RWPE2 (cell line): ENCODE measurements at regions not wholly inside any gene's neighbourhood (a gene's known extent, or its start where the extent isn't known, plus 50 kb on each side); places are given as distances from the start of the nearest gene placed in this dataset.

Experiments
- ATAC-seq: fragments of 200-7000 bp; cut with Tn5 transposase; 3 replicates; pipeline ENCODE4 v1.9.1; 2021; ENCODE audit warnings: low read depth
- DNase-seq: peaks from one replicate; pipeline ENCODE4 v3.0.0-alpha.2; 2020; ENCODE audit warnings: low spot score
- H3K27ac ChIP-seq: fragments of 450-650 bp; 2 replicates; pipeline ENCODE4 v1.5.1; 2017; ENCODE audit warnings: mild to moderate bottlenecking; ENCODE audit not compliant: poor library complexity, severe bottlenecking
- H3K27me3 ChIP-seq: fragments of 250-450 bp; sonication (Bioruptor Pico); 2 replicates; pipeline ENCODE4 v1.5.1; 2021; ENCODE audit warnings: mild to moderate bottlenecking, moderate library complexity; ENCODE audit not compliant: insufficient read depth, poor library complexity, severe bottlenecking
- H3K36me3 ChIP-seq: fragments of 250-450 bp; sonication (Bioruptor Pico); 2 replicates; pipeline ENCODE4 v1.5.1; 2020; ENCODE audit warnings: low read depth, mild to moderate bottlenecking, moderate library complexity
- H3K4me1 ChIP-seq: fragments of 250-450 bp; sonication (Bioruptor Pico); 2 replicates; pipeline ENCODE4 v1.5.1; 2021; ENCODE audit warnings: mild to moderate bottlenecking, moderate library complexity; ENCODE audit not compliant: insufficient read depth, poor library complexity, severe bottlenecking
- H3K4me3 ChIP-seq: fragments of 250-450 bp; sonication (Bioruptor Pico); 2 replicates; pipeline ENCODE4 v1.5.1; 2021; ENCODE audit warnings: mild to moderate bottlenecking, moderate library complexity; ENCODE audit not compliant: severe bottlenecking
- H3K9me3 ChIP-seq: fragments of 250-450 bp; sonication (Bioruptor Pico); 2 replicates; pipeline ENCODE4 v1.5.1; 2021; ENCODE audit warnings: mild to moderate bottlenecking, moderate library complexity; ENCODE audit not compliant: severe bottlenecking
- TF ChIP-seq, protein P1 (sequence below): fragments of 450-650 bp; IDR thresholded peaks from one replicate; pipeline ENCODE4 v1.5.1; 2017; ENCODE audit warnings: mild to moderate bottlenecking, moderate library complexity; ENCODE audit not compliant: poor library complexity, severe bottlenecking

DNA sequence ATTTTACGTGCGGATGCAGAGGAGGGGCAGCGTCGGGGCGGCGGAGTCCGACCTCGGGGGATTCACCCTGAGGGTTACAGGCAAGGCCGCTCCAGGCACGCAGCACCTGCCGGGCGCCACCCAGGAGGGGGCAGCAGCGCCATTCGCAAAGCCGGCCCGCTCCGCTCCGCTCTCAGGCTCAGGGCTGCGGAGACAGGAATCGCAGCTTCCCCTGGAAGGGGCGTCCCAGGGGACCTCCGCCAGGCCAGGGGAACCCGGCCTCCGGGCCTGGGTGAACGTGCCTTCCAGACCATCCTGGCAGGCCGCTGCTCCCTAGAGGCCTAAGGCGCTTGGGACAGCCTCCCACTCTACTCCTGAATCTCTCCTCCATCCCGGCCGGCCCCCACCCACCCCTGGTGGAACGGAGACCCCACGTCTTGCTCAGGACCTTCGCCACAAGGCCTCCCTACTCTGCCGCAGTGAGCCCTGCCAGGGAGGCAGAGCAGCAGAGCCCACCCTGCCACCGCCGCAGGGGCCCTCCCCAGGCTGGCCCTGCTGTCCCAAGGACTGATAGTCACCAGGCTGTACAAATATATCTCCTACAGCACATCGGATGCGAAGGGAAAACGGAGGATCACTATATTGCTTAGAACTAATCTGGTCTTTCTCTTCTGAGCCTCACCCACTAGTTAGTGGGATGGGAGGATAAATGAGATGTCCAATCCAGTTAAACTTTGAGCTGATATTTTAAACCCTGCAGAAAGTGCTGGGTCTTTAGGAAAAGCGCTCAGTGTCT, 115.0 kb downstream of the SMIM20 start:
- ATAC-seq (peak; percentile 90), DNase-seq (no peak)
- Histone ChIP-seq H3K9me3 (no peaks in the 10 kb centered on the region), H3K36me3 (no peaks in the 10 kb centered on the region), H3K4me1 (peaks cover 3% of the 10 kb centered on the region), H3K4me3 (no peak overlapping the region), H3K27me3 (no peaks in the 10 kb centered on the region), H3K27ac (no peak overlapping the region)
- TF ChIP-seq, protein P1, sequence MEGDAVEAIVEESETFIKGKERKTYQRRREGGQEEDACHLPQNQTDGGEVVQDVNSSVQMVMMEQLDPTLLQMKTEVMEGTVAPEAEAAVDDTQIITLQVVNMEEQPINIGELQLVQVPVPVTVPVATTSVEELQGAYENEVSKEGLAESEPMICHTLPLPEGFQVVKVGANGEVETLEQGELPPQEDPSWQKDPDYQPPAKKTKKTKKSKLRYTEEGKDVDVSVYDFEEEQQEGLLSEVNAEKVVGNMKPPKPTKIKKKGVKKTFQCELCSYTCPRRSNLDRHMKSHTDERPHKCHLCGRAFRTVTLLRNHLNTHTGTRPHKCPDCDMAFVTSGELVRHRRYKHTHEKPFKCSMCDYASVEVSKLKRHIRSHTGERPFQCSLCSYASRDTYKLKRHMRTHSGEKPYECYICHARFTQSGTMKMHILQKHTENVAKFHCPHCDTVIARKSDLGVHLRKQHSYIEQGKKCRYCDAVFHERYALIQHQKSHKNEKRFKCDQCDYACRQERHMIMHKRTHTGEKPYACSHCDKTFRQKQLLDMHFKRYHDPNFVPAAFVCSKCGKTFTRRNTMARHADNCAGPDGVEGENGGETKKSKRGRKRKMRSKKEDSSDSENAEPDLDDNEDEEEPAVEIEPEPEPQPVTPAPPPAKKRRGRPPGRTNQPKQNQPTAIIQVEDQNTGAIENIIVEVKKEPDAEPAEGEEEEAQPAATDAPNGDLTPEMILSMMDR, result peak; percentile 68

DNA sequence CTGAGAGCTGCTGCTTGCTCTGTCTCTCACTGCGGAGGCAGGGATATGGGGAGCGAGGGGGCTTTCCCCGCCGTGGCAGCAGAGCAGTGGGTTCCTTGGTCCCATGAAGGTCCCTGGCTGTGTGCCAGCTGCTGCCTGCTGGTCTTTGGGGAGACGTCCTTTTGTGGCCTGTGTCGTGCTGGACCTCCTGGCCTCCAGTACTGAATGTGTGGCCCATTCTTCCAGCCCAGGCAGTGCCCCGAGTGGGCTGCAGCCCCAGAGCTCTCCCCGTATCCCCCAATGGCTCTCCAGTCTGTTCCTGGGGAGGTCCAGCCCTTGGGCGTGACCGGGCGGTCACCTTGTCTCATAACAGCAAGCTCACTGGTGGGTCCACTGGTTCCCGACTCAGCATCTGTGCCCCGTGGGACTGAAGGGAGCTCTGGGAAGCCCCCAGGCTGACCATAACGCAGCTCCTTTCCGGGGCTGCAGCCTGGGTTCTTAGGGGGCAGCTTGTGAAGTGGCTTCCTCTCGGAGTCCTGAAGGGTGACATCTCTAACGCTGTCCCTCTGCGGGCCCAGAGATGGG, 115.6 kb downstream of the SMIM20 start:
- no peak for DNase-seq
- H3K27me3 ChIP-seq, result no peaks in the 10 kb centered on the region
- no peak overlapping the region for H3K27ac ChIP-seq
- H3K36me3 ChIP-seq, result no peaks in the 10 kb centered on the region
- H3K4me1 ChIP-seq, result peaks cover 3% of the 10 kb centered on the region
- TF ChIP-seq, protein P1, result no peak
- no peak for ATAC-seq
- no peaks in the 10 kb centered on the region for H3K9me3 ChIP-seq
- H3K4me3 ChIP-seq, result no peak overlapping the region

DNA sequence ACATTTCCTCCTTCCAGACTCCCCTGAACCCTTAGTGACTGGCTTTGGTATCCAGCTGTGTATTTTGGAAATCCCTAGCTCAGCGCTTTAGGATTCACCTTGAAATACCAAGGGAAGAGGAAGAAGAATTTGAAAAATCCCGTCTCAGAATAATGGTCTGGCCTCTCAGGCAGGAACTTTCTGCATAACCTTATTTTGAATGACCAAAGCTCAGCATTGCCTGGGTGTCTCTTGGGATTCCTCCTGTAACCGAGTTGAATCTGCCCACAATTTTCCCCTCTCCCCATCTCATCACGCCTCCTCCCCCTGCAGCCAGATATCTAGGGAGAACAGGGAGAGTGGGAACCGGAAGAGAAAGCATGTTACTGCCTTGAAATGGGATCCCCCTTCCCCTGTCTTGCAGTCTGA, 116.2 kb downstream of the SMIM20 start:
- H3K36me3 ChIP-seq, result no peaks in the 10 kb centered on the region
- H3K4me1 ChIP-seq, result peaks cover 3% of the 10 kb centered on the region
- TF ChIP-seq, protein P1, result no peak
- no peak for ATAC-seq
- H3K27me3 ChIP-seq, result no peaks in the 10 kb centered on the region
- no peak overlapping the region for H3K27ac ChIP-seq
- no peak for DNase-seq
- H3K9me3 ChIP-seq, result no peaks in the 10 kb centered on the region
- H3K4me3 ChIP-seq, result no peak overlapping the region

DNA sequence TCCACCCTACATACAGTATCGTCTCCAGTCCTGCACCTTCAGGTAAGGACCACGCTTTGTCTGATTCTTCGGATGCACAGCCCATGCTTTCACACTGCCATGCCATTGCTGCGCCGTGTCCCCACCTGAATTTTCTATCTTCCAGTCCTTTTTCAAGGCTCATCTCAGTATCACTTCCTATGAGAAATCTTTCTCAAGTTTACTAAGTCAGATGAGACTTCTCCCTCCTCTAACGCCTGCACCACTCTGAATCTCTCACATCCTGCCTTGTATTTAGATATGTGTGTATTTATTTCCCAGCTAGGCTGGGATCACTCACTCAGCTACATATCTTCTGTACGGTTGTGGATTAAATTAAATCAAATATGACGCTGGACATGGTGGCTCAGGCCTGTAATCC, 116.8 kb downstream of the SMIM20 start:
- DNase-seq (no peak), ATAC-seq (no peak)
- Histone ChIP-seq H3K27me3 (no peaks in the 10 kb centered on the region), H3K4me3 (no peak overlapping the region), H3K27ac (no peak overlapping the region), H3K36me3 (no peaks in the 10 kb centered on the region), H3K4me1 (peaks cover 3% of the 10 kb centered on the region), H3K9me3 (no peaks in the 10 kb centered on the region)
- TF ChIP-seq, protein P1, result no peak

DNA sequence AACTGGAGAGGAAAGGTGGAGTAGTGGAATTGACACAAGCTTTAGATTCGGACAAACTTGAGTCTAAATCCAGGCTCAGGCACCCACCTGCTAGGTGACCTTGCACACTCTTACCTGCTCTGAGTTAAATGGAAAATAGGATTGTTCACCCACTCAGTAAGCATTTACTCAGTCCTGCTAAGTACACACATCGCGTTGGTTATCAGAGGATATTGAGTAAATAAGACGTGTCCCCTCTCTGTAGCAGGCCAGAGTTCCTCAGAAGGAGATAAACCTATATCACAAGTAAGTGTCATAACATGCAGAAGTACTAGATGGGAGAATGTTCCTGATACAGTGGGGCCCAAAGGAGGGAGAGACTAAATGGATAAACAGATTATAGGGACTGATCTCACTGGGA, 117.7 kb downstream of the SMIM20 start:
- ATAC-seq (no peak), DNase-seq (no peak)
- no peak overlapping the region for H3K4me3 ChIP-seq
- H3K4me1 ChIP-seq, result peaks cover 3% of the 10 kb centered on the region
- H3K9me3 ChIP-seq, result no peaks in the 10 kb centered on the region
- H3K36me3 ChIP-seq, result no peaks in the 10 kb centered on the region
- H3K27ac ChIP-seq, result no peak overlapping the region
- TF ChIP-seq, protein P1, result no peak
- no peaks in the 10 kb centered on the region for H3K27me3 ChIP-seq
